Activated CD8-positive, alpha-beta T cell treated with anti-CD3 and anti-CD28 coated beads for 36 hours (primary cell): ENCODE measurements at regions not wholly inside any gene's neighbourhood (a gene's known extent, or its start where the extent isn't known, plus 50 kb on each side); places are given as distances from the start of the nearest gene placed in this dataset.

Source experiments
- ATAC-seq: fragments of 200-7000 bp; cut with Tn5 transposase; one replicate; pipeline ENCODE4 v1.10.0; 2021; ENCODE audit warnings: mild to moderate bottlenecking, moderate library complexity
- CTCF ChIA-PET: fragments of 350-600 bp; sonication (Branson Sonifier 250); formaldehyde crosslinking; loops from one replicate; lab custom pipeline; 2021; ENCODE audit warnings: antibody characterized with exemption; lab: Charles Lee
- POLR2A ChIA-PET: fragments of 350-600 bp; sonication (Branson Sonifier 250); formaldehyde crosslinking; loops from one replicate; lab custom pipeline; 2021; ENCODE audit warnings: antibody characterized with exemption; lab: Charles Lee
- DNase-seq: peaks from one replicate; pipeline ENCODE4 v3.0.0-alpha.2; 2020
- H3K27ac Mint-ChIP-seq: one replicate; pipeline ENCODE4 v1.8.0; 2021; ENCODE audit warnings: mild to moderate bottlenecking, mixed read lengths
- H3K27me3 Mint-ChIP-seq: one replicate; pipeline ENCODE4 v1.8.0; 2021; ENCODE audit warnings: mixed read lengths
- H3K36me3 Mint-ChIP-seq: one replicate; pipeline ENCODE4 v1.8.0; 2021; ENCODE audit warnings: low read depth, mixed read lengths
- H3K4me1 Mint-ChIP-seq: one replicate; pipeline ENCODE4 v1.8.0; 2021; ENCODE audit warnings: low read depth, mixed read lengths
- H3K4me3 Mint-ChIP-seq: one replicate; pipeline ENCODE4 v1.8.0; 2021; ENCODE audit warnings: mild to moderate bottlenecking, moderate library complexity, mixed read lengths
- H3K9me3 Mint-ChIP-seq: one replicate; pipeline ENCODE4 v1.8.0; 2021; ENCODE audit warnings: mixed read lengths
- CTCF ChIP-seq: fragments of 200-600 bp; IDR thresholded peaks from one replicate; pipeline ENCODE4 v1.8.0; 2022; ENCODE audit warnings: antibody characterized with exemption, mild to moderate bottlenecking
- intact Hi-C: fragments of 100-400 bp; cut with micrococcal nuclease; formaldehyde crosslinking; loops from one replicate; pipeline ENCODE4 v1.10.0; 2022

- no peak overlapping the region for H3K4me3 Mint-ChIP-seq
Measured at GRCh38 chr2:129762386-129763189, 216.9 kb upstream of the RAB6C start.

GRCh38 chr2:129763190-129763846 lies 216.1 kb upstream of the RAB6C start:
- ChIA-PET CTCF (no interaction called here), POLR2A (no interaction called here)
- H3K4me1 Mint-ChIP-seq, result no peaks in the 10 kb centered on the region
- H3K27me3 Mint-ChIP-seq, result peaks cover 2% of the 10 kb centered on the region
- ATAC-seq (no peak), DNase-seq (no peak)
- TF ChIP-seq CTCF, result no peak
- no peaks in the 10 kb centered on the region for H3K9me3 Mint-ChIP-seq
- H3K36me3 Mint-ChIP-seq, result no peaks in the 10 kb centered on the region
- intact Hi-C loops, result no loop called here
- H3K4me3 Mint-ChIP-seq, result no peak overlapping the region
- H3K27ac Mint-ChIP-seq, result no peak overlapping the region

More at GRCh38 chr2:129762386-129763189, 216.9 kb upstream of the RAB6C start:
- H3K36me3 Mint-ChIP-seq, result no peaks in the 10 kb centered on the region
- no peaks in the 10 kb centered on the region for H3K27me3 Mint-ChIP-seq
- H3K27ac Mint-ChIP-seq, result no peak overlapping the region
- H3K9me3 Mint-ChIP-seq, result no peaks in the 10 kb centered on the region
- no peak for ATAC-seq
- intact Hi-C loops, result no loop called here
- CTCF ChIA-PET, result no interaction called here
- no peak for DNase-seq
- TF ChIP-seq CTCF, result no peak
- POLR2A ChIA-PET, result no interaction called here
- H3K4me1 Mint-ChIP-seq, result no peaks in the 10 kb centered on the region

- Mint-ChIP-seq H3K9me3 (no peaks in the 10 kb centered on the region), H3K27ac (no peak overlapping the region), H3K4me1 (no peaks in the 10 kb centered on the region), H3K27me3 (peaks cover 2% of the 10 kb centered on the region), H3K36me3 (no peaks in the 10 kb centered on the region), H3K4me3 (no peak overlapping the region)
- no peak for TF ChIP-seq CTCF
- intact Hi-C loops, result no loop called here
- ChIA-PET POLR2A (no interaction called here), CTCF (no interaction called here)
- ATAC-seq, result no peak
- no peak for DNase-seq
Measured at GRCh38 chr2:129763966-129764365, 215.5 kb upstream of the RAB6C start.

GRCh38 chr2:129764376-129765325 lies 214.8 kb upstream of the RAB6C start:
- peaks cover 2% of the 10 kb centered on the region for H3K27me3 Mint-ChIP-seq
- H3K36me3 Mint-ChIP-seq, result no peaks in the 10 kb centered on the region
- POLR2A ChIA-PET, result no interaction called here
- no peaks in the 10 kb centered on the region for H3K4me1 Mint-ChIP-seq
- DNase-seq (no peak), ATAC-seq (no peak)
- intact Hi-C loops, result no loop called here
- TF ChIP-seq CTCF, result no peak
- H3K27ac Mint-ChIP-seq, result no peak overlapping the region
- CTCF ChIA-PET, result no interaction called here
- no peaks in the 10 kb centered on the region for H3K9me3 Mint-ChIP-seq
- H3K4me3 Mint-ChIP-seq, result no peak overlapping the region
